Activated naive CD8-positive, alpha-beta T cell treated with anti-CD3 and anti-CD28 coated beads, Interleukin-2, amount 10 ng/mL, durations not matched to agents 7 days and 5 days (primary cell): ENCODE measurements at regions not wholly inside any gene's neighbourhood (a gene's known extent, or its start where the extent isn't known, plus 50 kb on each side); places are given as distances from the start of the nearest gene placed in this dataset.

Experiments used
- ATAC-seq: fragments of 150-1000 bp; cut with Tn5 transposase; one replicate; pipeline ENCODE4 v1.10.0; 2021; ENCODE audit warnings: low read depth, moderate library complexity
- POLR2A ChIA-PET: fragments of 350-600 bp; sonication (Branson Sonifier 250); formaldehyde crosslinking; loops from one replicate; lab custom pipeline; 2021; ENCODE audit warnings: antibody characterized with exemption; lab: Charles Lee
- DNase-seq: peaks from one replicate; pipeline ENCODE4 v3.0.0; 2021
- H3K27ac Mint-ChIP-seq: one replicate; pipeline ENCODE4 v1.8.0; 2022; ENCODE audit warnings: mild to moderate bottlenecking, mixed read lengths
- H3K27me3 Mint-ChIP-seq: one replicate; pipeline ENCODE4 v1.8.0; 2022; ENCODE audit warnings: mild to moderate bottlenecking, moderate library complexity, mixed read lengths
- H3K36me3 Mint-ChIP-seq: one replicate; pipeline ENCODE4 v1.8.0; 2021; ENCODE audit warnings: mild to moderate bottlenecking, mixed read lengths
- H3K4me1 Mint-ChIP-seq: one replicate; pipeline ENCODE4 v1.8.0; 2021; ENCODE audit warnings: mixed read lengths
- H3K4me3 Mint-ChIP-seq: one replicate; pipeline ENCODE4 v1.8.0; 2022; ENCODE audit warnings: mild to moderate bottlenecking, moderate library complexity, mixed read lengths
- H3K9me3 Mint-ChIP-seq: one replicate; pipeline ENCODE4 v1.8.0; 2021; ENCODE audit warnings: mixed read lengths

GRCh38 chr11:93936460-93936859 is 84.7 kb upstream of the HEPHL1 start:
- ATAC-seq (no peak), DNase-seq (no peak)
- no peaks in the 10 kb centered on the region for H3K9me3 Mint-ChIP-seq
- peaks cover 4% of the 10 kb centered on the region for H3K27me3 Mint-ChIP-seq
- no peaks in the 10 kb centered on the region for H3K4me1 Mint-ChIP-seq
- no peaks in the 10 kb centered on the region for H3K36me3 Mint-ChIP-seq
- no peak overlapping the region for H3K4me3 Mint-ChIP-seq
- POLR2A ChIA-PET = no interaction called here
- no peak overlapping the region for H3K27ac Mint-ChIP-seq

DNA sequence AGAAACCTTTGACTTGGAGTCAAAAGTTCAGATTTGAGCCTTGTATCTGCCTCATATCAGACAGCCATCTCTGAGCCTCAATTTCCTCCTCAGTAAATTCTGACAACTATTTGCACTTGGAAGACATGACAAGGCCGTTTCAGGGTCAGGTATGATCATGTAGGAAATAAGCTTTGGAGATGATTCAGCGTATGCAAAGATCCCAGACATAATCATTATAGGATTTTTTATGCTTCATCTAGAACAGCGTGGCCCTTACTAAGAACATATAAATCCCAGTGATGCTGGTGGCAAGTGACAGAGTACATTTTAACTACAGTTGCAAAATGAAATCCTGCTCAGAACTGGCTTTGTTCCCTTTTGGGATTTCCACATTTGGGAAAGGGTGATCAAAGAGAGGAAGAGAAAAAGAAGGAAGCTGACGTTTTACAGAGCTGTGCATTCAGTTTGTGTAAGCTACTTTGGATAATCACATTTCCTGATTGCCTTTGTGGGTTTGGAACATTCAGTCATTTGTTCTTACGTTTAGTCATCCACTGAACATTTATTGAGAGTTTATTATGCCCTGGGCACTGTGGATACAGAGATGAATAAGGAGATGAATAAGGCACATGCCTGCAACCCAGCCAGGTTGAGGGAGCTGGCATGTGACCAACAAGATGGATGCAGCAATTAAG is 81.9 kb upstream of the HEPHL1 start:
- Mint-ChIP-seq H3K27me3 (peaks cover 7% of the 10 kb centered on the region), H3K27ac (no peak overlapping the region), H3K36me3 (no peaks in the 10 kb centered on the region), H3K4me3 (no peak overlapping the region), H3K9me3 (no peaks in the 10 kb centered on the region), H3K4me1 (no peaks in the 10 kb centered on the region)
- POLR2A ChIA-PET = no interaction called here
- DNase-seq (no peak), ATAC-seq (no peak)

GRCh38 chr11:93940395-93940794 is 80.8 kb upstream of the HEPHL1 start:
- POLR2A ChIA-PET = no interaction called here
- H3K4me3 Mint-ChIP-seq = no peak overlapping the region
- peaks cover 7% of the 10 kb centered on the region for H3K27me3 Mint-ChIP-seq
- no peak overlapping the region for H3K27ac Mint-ChIP-seq
- DNase-seq = no peak
- no peaks in the 10 kb centered on the region for H3K9me3 Mint-ChIP-seq
- H3K4me1 Mint-ChIP-seq = no peaks in the 10 kb centered on the region
- ATAC-seq = no peak
- no peaks in the 10 kb centered on the region for H3K36me3 Mint-ChIP-seq

GRCh38 chr11:93942176-93942575 is 79.0 kb upstream of the HEPHL1 start:
- no peaks in the 10 kb centered on the region for H3K4me1 Mint-ChIP-seq
- DNase-seq (no peak), ATAC-seq (no peak)
- no peak overlapping the region for H3K27ac Mint-ChIP-seq
- POLR2A ChIA-PET = no interaction called here
- H3K27me3 Mint-ChIP-seq = peaks cover 6% of the 10 kb centered on the region
- H3K9me3 Mint-ChIP-seq = no peaks in the 10 kb centered on the region
- no peaks in the 10 kb centered on the region for H3K36me3 Mint-ChIP-seq
- H3K4me3 Mint-ChIP-seq = no peak overlapping the region

- POLR2A ChIA-PET = no interaction called here
- no peaks in the 10 kb centered on the region for H3K4me1 Mint-ChIP-seq
- no peak for ATAC-seq
Measured at GRCh38 chr11:93945596-93945995, 75.6 kb upstream of the HEPHL1 start.

DNA sequence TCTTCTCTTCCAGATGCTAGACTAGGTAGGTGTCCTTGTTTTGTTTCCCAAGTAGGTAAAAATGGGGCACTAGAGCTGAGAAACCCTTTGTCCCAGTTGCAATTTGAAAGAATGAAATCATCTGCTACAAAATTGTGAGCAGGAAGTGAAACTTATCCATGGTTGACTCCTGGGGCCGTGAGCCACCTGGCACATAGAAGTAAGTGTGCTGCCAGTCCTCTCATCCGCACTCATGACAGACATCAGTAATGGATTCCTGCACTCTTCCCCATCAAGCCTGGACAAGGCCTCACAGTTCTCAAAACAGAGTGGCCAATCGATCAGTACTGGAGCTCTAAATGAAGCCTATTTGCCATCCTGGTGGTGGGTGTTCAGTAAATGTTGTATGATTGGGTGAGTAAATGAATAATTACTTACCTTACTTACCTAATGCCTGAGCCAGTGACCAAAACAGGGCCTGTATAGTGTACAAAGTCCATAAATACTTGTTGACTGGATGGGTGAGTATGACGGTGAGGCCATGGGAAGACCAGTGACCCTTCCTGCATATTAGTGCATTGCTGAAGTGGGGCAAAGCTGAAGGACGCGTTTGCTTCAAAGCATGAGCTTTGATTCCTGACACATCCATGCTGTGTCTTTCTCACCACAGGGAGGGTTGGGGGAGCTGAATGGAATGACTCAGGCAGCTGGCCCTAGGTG is 68.9 kb upstream of the HEPHL1 start:
- DNase-seq (no peak), ATAC-seq (no peak)
- Mint-ChIP-seq H3K27me3 (no peaks in the 10 kb centered on the region), H3K27ac (no peak overlapping the region), H3K36me3 (no peaks in the 10 kb centered on the region), H3K4me3 (no peak overlapping the region), H3K4me1 (no peaks in the 10 kb centered on the region), H3K9me3 (no peaks in the 10 kb centered on the region)
- POLR2A ChIA-PET = no interaction called here

More at GRCh38 chr11:93945596-93945995, 75.6 kb upstream of the HEPHL1 start:
- Mint-ChIP-seq H3K36me3 (no peaks in the 10 kb centered on the region), H3K9me3 (no peaks in the 10 kb centered on the region), H3K27me3 (peaks cover 6% of the 10 kb centered on the region), H3K27ac (no peak overlapping the region), H3K4me3 (no peak overlapping the region)
- no peak for DNase-seq

DNA sequence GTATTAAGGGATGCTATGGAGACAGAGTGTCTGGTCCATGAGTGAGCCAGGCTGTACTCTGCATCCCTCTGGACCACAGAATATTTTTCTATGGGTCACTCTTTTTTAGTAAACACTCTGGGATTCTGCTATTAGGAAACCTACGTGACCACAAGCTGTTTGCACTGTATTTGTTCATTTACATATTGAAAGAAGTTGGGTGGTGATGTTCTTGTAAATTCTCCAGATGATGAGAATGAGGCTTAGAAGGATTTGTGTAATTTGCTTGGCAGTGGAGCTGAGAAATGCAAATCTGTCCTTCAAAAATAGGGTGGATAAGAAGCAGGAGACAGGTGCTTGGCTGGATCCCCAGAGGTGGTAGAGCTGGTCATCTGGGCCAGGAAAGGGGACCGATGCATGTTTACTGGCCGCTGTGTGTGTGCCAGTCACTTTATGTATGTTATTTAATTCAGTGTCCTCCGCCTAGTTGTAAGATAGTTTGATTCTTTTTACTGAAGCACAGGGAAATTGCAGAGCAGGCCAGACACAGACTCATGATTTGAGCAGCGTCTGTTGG is 63.7 kb upstream of the HEPHL1 start:
- no peak for DNase-seq
- H3K4me3 Mint-ChIP-seq = no peak overlapping the region
- no peaks in the 10 kb centered on the region for H3K36me3 Mint-ChIP-seq
- H3K27me3 Mint-ChIP-seq = no peaks in the 10 kb centered on the region
- no peaks in the 10 kb centered on the region for H3K4me1 Mint-ChIP-seq
- ATAC-seq = no peak
- no peak overlapping the region for H3K27ac Mint-ChIP-seq
- H3K9me3 Mint-ChIP-seq = no peaks in the 10 kb centered on the region
- POLR2A ChIA-PET = no interaction called here

GRCh38 chr11:93958991-93959390 is 62.2 kb upstream of the HEPHL1 start:
- DNase-seq (no peak), ATAC-seq (no peak)
- no peak overlapping the region for H3K27ac Mint-ChIP-seq
- no peaks in the 10 kb centered on the region for H3K36me3 Mint-ChIP-seq
- H3K4me3 Mint-ChIP-seq = no peak overlapping the region
- POLR2A ChIA-PET = no interaction called here
- no peaks in the 10 kb centered on the region for H3K4me1 Mint-ChIP-seq
- no peaks in the 10 kb centered on the region for H3K9me3 Mint-ChIP-seq
- no peaks in the 10 kb centered on the region for H3K27me3 Mint-ChIP-seq

DNA sequence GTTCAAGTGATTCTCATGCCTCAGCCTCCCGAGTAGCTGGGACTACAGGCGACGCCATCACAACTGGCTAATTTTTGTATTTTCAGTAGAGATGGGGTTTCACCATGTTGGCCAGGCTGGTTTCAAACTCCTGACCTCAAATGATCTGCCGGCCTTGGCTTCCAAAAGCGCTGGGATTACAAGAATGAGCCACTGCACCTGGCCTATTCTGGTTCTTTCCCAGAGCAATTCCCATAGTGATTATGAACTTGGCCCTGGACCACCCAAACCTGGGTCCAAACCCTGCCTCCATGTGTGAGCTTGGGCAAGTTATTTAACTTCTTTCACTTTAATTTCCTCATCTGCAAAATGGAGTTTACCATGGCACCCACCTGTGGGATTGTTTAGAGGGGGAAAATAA is 61.5 kb upstream of the HEPHL1 start:
- Mint-ChIP-seq H3K36me3 (no peaks in the 10 kb centered on the region), H3K4me1 (no peaks in the 10 kb centered on the region), H3K27me3 (no peaks in the 10 kb centered on the region), H3K27ac (no peak overlapping the region), H3K9me3 (no peaks in the 10 kb centered on the region), H3K4me3 (no peak overlapping the region)
- no peak for ATAC-seq
- DNase-seq = no peak
- POLR2A ChIA-PET = no interaction called here

DNA sequence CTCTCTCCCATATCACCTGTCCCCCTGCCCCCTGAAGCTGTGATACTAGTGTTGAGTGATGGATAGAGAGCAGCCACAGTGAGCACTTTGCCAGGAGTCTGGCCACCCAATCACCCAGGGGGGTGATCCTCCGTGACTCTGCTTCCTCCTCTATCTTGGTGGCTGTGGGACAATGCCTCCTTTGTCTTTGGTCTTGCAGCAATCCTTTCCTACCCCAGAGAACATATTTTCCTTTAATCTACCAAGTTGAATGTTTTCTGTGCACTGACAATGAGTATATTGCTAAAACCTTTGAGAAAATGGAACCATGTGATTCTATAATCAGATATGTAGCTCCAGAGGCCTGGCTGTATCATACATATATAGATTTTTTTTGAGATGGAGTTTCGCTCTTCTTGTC is 58.1 kb upstream of the HEPHL1 start:
- Mint-ChIP-seq H3K9me3 (no peaks in the 10 kb centered on the region), H3K27me3 (no peaks in the 10 kb centered on the region), H3K4me3 (no peak overlapping the region), H3K36me3 (no peaks in the 10 kb centered on the region), H3K27ac (no peak overlapping the region), H3K4me1 (no peaks in the 10 kb centered on the region)
- no peak for DNase-seq
- POLR2A ChIA-PET = no interaction called here
- no peak for ATAC-seq

- H3K4me1 Mint-ChIP-seq = no peaks in the 10 kb centered on the region
- H3K9me3 Mint-ChIP-seq = no peaks in the 10 kb centered on the region
- ATAC-seq (no peak), DNase-seq (no peak)
- H3K27ac Mint-ChIP-seq = no peak overlapping the region
- POLR2A ChIA-PET = no interaction called here
- no peak overlapping the region for H3K4me3 Mint-ChIP-seq
- no peaks in the 10 kb centered on the region for H3K36me3 Mint-ChIP-seq
- no peaks in the 10 kb centered on the region for H3K27me3 Mint-ChIP-seq
Measured at GRCh38 chr11:93967258-93967657, 53.9 kb upstream of the HEPHL1 start.

DNA sequence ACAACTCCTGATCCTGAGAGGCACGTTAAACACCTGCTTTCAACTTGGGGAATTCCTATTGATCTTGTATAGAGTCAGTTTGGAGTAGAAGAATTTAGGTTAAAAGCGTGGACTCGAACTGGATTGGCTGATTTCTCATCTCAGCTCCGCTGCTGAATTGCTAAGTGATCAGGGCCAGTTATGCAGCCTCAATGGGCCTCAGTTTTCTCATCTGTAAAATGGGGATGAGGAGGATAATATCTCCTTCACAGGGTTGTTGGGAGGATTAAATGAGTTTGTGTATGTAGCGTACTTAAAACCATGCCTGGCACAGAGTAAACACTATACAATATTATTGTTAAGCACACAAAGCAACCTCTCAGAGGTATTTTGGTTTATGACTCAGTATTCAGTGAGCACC is 53.2 kb upstream of the HEPHL1 start:
- ATAC-seq (no peak), DNase-seq (no peak)
- no peaks in the 10 kb centered on the region for H3K36me3 Mint-ChIP-seq
- H3K27ac Mint-ChIP-seq = no peak overlapping the region
- no peak overlapping the region for H3K4me3 Mint-ChIP-seq
- no peaks in the 10 kb centered on the region for H3K4me1 Mint-ChIP-seq
- no peaks in the 10 kb centered on the region for H3K9me3 Mint-ChIP-seq
- H3K27me3 Mint-ChIP-seq = no peaks in the 10 kb centered on the region
- POLR2A ChIA-PET = no interaction called here

DNA sequence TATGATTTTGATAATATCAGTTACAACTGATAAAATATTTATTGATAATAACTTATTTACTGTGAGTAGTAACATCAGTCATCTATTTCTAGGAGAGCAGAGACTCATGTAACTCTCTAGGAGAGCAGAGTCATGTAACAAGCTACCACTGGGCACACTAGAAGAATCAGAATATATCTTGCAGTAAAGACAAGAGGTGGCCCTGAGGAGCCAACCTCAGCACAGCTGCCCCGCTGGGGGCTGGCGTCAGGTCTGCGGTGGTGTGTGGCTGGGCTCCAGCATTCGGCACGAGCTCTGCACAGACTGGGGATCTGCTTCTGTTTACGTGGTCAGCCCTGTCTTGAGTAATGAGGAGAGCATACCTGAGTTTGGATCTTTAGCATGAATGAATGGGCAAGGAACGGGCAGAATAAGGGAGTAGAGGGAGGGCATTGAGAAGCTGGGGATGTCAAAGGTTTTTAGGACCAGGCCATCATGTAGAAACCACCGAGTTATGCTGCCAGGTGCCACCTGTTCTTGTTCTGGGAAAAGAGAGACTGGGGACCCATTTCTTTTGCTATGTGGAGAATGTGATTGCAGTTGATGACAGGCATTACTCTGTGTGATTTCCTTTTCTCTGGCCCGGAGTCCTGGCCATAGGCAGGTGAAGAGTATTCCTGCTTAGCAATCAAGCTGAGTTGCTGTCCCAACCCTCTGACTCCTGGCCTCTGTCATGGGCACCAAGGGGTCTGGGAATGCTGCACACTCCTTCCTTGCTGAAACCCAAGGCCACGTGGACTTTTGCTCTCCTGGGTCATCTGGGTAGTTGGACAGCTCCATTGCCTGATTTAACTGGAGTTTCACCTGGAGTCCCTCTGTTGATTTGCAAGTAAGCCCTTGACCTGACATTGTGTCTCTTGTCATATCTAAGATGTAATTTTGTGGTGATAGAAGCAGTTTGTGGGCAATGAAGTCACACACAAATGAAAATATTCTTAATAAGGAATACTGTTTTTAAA is 50.9 kb upstream of the HEPHL1 start:
- Mint-ChIP-seq H3K9me3 (no peaks in the 10 kb centered on the region), H3K4me3 (no peak overlapping the region), H3K27ac (no peak overlapping the region), H3K27me3 (peaks cover 4% of the 10 kb centered on the region), H3K36me3 (no peaks in the 10 kb centered on the region), H3K4me1 (no peaks in the 10 kb centered on the region)
- DNase-seq = no peak
- no peak for ATAC-seq
- POLR2A ChIA-PET = no interaction called here
